Calu3 (cell line): ENCODE measurements at regions not wholly inside any gene's neighbourhood (a gene's known extent, or its start where the extent isn't known, plus 50 kb on each side); places are given as distances from the start of the nearest gene placed in this dataset.

Experiments
- BruUV-seq: library from RNA; stranded (reverse); fragments of 400-500 nt; replicated peaks from 2 replicates; lab custom pipeline; 2021; lab: Mats Ljungman, UMichigan
- CTCF ChIA-PET: fragments of 300-600 bp; sonication (Branson Sonifier 250); formaldehyde crosslinking; loops from one replicate; lab custom pipeline; 2022; ENCODE audit warnings: antibody characterized with exemption; lab: Charles Lee
- DNase-seq: peaks from one replicate; pipeline ENCODE4 v3.0.0; 2022
- H3K27ac Mint-ChIP-seq: one replicate; pipeline ENCODE4 v1.8.0; 2022; ENCODE audit warnings: mixed read lengths; ENCODE audit not compliant: unreplicated experiment
- H3K27me3 Mint-ChIP-seq: one replicate; pipeline ENCODE4 v1.8.0; 2022; ENCODE audit warnings: mixed read lengths; ENCODE audit not compliant: unreplicated experiment
- H3K36me3 Mint-ChIP-seq: one replicate; pipeline ENCODE4 v1.8.0; 2022; ENCODE audit warnings: mild to moderate bottlenecking, moderate library complexity, mixed read lengths; ENCODE audit not compliant: insufficient read depth, unreplicated experiment
- H3K4me1 Mint-ChIP-seq: one replicate; pipeline ENCODE4 v1.8.0; 2022; ENCODE audit warnings: mild to moderate bottlenecking, low read depth, mixed read lengths; ENCODE audit not compliant: unreplicated experiment
- H3K4me3 Mint-ChIP-seq: one replicate; pipeline ENCODE4 v1.8.0; 2022; ENCODE audit warnings: mild to moderate bottlenecking, low read depth, moderate library complexity, mixed read lengths; ENCODE audit not compliant: unreplicated experiment
- H3K9me3 Mint-ChIP-seq: one replicate; pipeline ENCODE4 v1.8.0; 2022; ENCODE audit warnings: low read depth, mixed read lengths; ENCODE audit not compliant: unreplicated experiment
- CTCF ChIP-seq: fragments of 200-600 bp; IDR thresholded peaks from one replicate; pipeline ENCODE4 v1.8.0; 2022; ENCODE audit warnings: antibody characterized with exemption; ENCODE audit not compliant: unreplicated experiment
- intact Hi-C: fragments of 100-400 bp; cut with micrococcal nuclease; formaldehyde crosslinking; loops from one replicate; pipeline ENCODE4 v1.10.0; 2022; ENCODE audit not compliant: unreplicated experiment

GRCh38 chr7:68272507-68272906 is 1275.9 kb downstream of the TYW1 start:
- no peak for DNase-seq
- Mint-ChIP-seq H3K9me3 (peaks cover 5% of the 10 kb centered on the region), H3K27me3 (no peaks in the 10 kb centered on the region), H3K4me3 (no peak overlapping the region), H3K4me1 (no peaks in the 10 kb centered on the region), H3K27ac (no peak overlapping the region), H3K36me3 (no peaks in the 10 kb centered on the region)
- CTCF ChIA-PET, result no interaction called here
- intact Hi-C loops, result no loop called here
- no peak for TF ChIP-seq CTCF
- no TSS peak for BruUV-seq

GRCh38 chr7:68276725-68277124 is 1280.1 kb downstream of the TYW1 start:
- CTCF ChIA-PET, result no interaction called here
- TF ChIP-seq CTCF, result no peak
- Mint-ChIP-seq H3K4me1 (no peaks in the 10 kb centered on the region), H3K9me3 (peaks cover 5% of the 10 kb centered on the region), H3K4me3 (no peak overlapping the region), H3K36me3 (no peaks in the 10 kb centered on the region), H3K27me3 (no peaks in the 10 kb centered on the region), H3K27ac (no peak overlapping the region)
- BruUV-seq, result no TSS peak
- intact Hi-C loops, result no loop called here
- DNase-seq, result no peak

- intact Hi-C loops, result no loop called here
- H3K36me3 Mint-ChIP-seq, result no peaks in the 10 kb centered on the region
- DNase-seq, result no peak
- H3K4me1 Mint-ChIP-seq, result no peaks in the 10 kb centered on the region
- H3K4me3 Mint-ChIP-seq, result no peak overlapping the region
- no TSS peak for BruUV-seq
- no peaks in the 10 kb centered on the region for H3K27me3 Mint-ChIP-seq
- no peak for TF ChIP-seq CTCF
- peaks cover 10% of the 10 kb centered on the region for H3K9me3 Mint-ChIP-seq
- CTCF ChIA-PET, result no interaction called here
- no peak overlapping the region for H3K27ac Mint-ChIP-seq
These were observed 1283.3 kb downstream of the TYW1 start for GRCh38 chr7:68279827-68280400.

- H3K27me3 Mint-ChIP-seq, result no peaks in the 10 kb centered on the region
- no TSS peak for BruUV-seq
- DNase-seq, result no peak
- TF ChIP-seq CTCF, result no peak
- H3K27ac Mint-ChIP-seq, result no peak overlapping the region
- intact Hi-C loops, result no loop called here
- H3K4me1 Mint-ChIP-seq, result no peaks in the 10 kb centered on the region
- no peak overlapping the region for H3K4me3 Mint-ChIP-seq
- peaks cover 10% of the 10 kb centered on the region for H3K9me3 Mint-ChIP-seq
- CTCF ChIA-PET, result no interaction called here
- H3K36me3 Mint-ChIP-seq, result no peaks in the 10 kb centered on the region
These were observed 1284.3 kb downstream of the TYW1 start for GRCh38 chr7:68280931-68281330.
